ENCODE measurements at regions not wholly inside any gene's neighbourhood (a gene's known extent, or its start where the extent isn't known, plus 50 kb on each side); places are given as distances from the start of the nearest gene placed in this dataset.
"Not testable (repeated sequence)": the region's sequence is repeated elsewhere in the genome, so short reads cannot be mapped to it uniquely, and the experiment has no call there.

DNA sequence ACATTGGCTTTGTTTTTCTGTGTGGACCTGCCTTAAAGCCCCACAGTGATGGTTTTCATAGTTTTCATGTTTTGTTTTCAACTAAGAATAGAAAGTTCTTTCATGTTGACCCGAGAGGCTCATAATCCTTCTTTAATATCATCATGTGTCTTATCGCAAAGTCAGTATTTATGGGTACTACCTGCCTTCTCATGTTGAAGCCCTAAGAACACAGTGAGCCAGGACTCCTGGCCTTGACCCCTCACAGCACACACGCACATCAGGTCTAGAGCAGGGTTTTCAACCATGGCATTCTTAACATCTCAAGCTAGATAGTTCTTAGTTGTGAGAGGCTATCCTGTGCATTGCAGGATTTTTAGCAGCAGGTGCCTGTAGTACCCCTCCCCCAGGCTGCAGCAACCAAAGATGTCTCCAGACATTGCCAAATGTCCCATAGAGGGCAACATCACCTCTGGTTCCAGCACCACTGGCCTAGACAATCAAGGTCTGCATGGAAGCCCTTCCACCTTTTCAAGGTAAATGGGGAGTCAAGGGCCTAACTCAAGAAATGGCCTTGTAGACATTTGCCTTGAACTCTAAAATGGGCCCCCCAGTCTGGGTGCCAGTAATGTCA is 118.3 kb downstream of the MTHFS start:
- no peak for DNase-seq
- CTCF ChIA-PET = interaction anchor here (1.0 to 2.0 kb wide), 3 partner anchors 9 to 11 kb away, joined by 3 to 6 read pairs (median 4); no protein-coding TSS in a partner anchor
- Histone ChIP-seq H3K79me2 (ENCODE audit: insufficient read depth) (no peaks in the 10 kb centered on the region), H4K20me1 (ENCODE audit: insufficient read depth) (no peaks in the 10 kb centered on the region), H3K9me2 (no peaks in the 10 kb centered on the region), H3K27me3 (ENCODE audit: insufficient read depth) (no peaks in the 10 kb centered on the region), H2AFZ (ENCODE audit: low read depth) (no peak overlapping the region), H3K9me3 (peaks cover 4% of the 10 kb centered on the region; the same call in 1 of the 2 replicates), H3K36me3 (replicated peaks in 1 of 2; ENCODE audit: control insufficient read depth in 1 of 2, insufficient read depth in 2 of 2, low read length in 1 of 2) (no peaks in the 10 kb centered on the region), H3K4me3 (ENCODE audit: low read depth in 2 of 2, low read length in 1 of 2) (no peak overlapping the region), H3F3A (replicated peaks; ENCODE audit: insufficient read depth) (no peaks in the 10 kb centered on the region), H3K9ac (no peak overlapping the region), H3K4me1 (ENCODE audit: control insufficient read depth in 1 of 2, insufficient read depth in 2 of 2, low read depth in 1 of 2, low read length in 1 of 2) (peaks cover 0 to 2% of the 10 kb centered on the region in 2 experiments; a peak in 1 of 4 replicates), H3K27ac (ENCODE audit: low read depth in 2 of 2, low read length in 1 of 2) (no peak overlapping the region), H3K4me2 (no peak overlapping the region)
- POLR2A ChIA-PET = no interaction called here
- TF ChIP-seq MEF2A (IDR thresholded peaks at IDR 0.05; ENCODE audit: borderline replicate concordance, low read depth) = no peak
- TF ChIP-seq, protein P1, sequence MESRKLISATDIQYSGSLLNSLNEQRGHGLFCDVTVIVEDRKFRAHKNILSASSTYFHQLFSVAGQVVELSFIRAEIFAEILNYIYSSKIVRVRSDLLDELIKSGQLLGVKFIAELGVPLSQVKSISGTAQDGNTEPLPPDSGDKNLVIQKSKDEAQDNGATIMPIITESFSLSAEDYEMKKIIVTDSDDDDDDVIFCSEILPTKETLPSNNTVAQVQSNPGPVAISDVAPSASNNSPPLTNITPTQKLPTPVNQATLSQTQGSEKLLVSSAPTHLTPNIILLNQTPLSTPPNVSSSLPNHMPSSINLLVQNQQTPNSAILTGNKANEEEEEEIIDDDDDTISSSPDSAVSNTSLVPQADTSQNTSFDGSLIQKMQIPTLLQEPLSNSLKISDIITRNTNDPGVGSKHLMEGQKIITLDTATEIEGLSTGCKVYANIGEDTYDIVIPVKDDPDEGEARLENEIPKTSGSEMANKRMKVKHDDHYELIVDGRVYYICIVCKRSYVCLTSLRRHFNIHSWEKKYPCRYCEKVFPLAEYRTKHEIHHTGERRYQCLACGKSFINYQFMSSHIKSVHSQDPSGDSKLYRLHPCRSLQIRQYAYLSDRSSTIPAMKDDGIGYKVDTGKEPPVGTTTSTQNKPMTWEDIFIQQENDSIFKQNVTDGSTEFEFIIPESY (IDR thresholded peaks at IDR 0.05; ENCODE audit: borderline replicate concordance, low read depth) = no peak
- TF ChIP-seq, protein P2, sequence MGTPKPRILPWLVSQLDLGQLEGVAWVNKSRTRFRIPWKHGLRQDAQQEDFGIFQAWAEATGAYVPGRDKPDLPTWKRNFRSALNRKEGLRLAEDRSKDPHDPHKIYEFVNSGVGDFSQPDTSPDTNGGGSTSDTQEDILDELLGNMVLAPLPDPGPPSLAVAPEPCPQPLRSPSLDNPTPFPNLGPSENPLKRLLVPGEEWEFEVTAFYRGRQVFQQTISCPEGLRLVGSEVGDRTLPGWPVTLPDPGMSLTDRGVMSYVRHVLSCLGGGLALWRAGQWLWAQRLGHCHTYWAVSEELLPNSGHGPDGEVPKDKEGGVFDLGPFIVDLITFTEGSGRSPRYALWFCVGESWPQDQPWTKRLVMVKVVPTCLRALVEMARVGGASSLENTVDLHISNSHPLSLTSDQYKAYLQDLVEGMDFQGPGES (IDR thresholded peaks at IDR 0.05; ENCODE audit: low read depth, low read length) = no peak
- 41% methylated on average over 3 of the region's 3 CpGs for WGBS (ENCODE audit: low lambda C conversion rate)

DNA sequence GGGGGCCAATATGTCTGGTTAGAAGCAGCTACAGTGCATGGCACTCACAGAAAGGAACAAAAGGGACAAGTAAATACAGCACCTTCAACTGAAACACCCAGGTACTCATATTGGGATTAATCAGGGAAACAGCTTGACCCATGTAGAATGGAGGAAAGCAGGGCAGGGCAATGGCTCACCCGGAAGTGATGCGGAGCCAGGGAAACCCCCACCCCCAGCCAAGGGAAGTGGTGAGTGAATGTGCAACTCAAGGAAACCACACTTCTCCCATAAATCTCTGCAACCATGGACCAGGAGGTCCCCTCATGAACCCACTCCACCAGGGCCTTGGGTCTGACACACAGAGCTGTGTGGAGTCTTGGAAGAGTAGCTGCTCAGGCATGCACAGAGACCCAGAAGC is 117.1 kb downstream of the MTHFS start:
- 93% methylated on average over 2 of the region's 2 CpGs for WGBS (ENCODE audit: low lambda C conversion rate)
- ChIA-PET CTCF (interaction anchor here (1.1 to 2.0 kb wide), 3 partner anchors 10 to 19 kb away, joined by 3 to 6 read pairs (median 4); no protein-coding TSS in a partner anchor), POLR2A (no interaction called here)
- Histone ChIP-seq H3K9me3 (peaks cover 4% of the 10 kb centered on the region; the same call in 1 of the 2 replicates), H3F3A (replicated peaks; ENCODE audit: insufficient read depth) (no peaks in the 10 kb centered on the region), H3K4me3 (ENCODE audit: low read depth in 2 of 2, low read length in 1 of 2) (no peak overlapping the region), H3K4me1 (ENCODE audit: control insufficient read depth in 1 of 2, insufficient read depth in 2 of 2, low read depth in 1 of 2, low read length in 1 of 2) (peaks cover 0 to 2% of the 10 kb centered on the region in 2 experiments; a peak in 1 of 4 replicates), H3K79me2 (ENCODE audit: insufficient read depth) (no peaks in the 10 kb centered on the region), H3K4me2 (no peak overlapping the region), H3K9ac (no peak overlapping the region), H3K9me2 (no peaks in the 10 kb centered on the region), H3K36me3 (replicated peaks in 1 of 2; ENCODE audit: control insufficient read depth in 1 of 2, insufficient read depth in 2 of 2, low read length in 1 of 2) (no peaks in the 10 kb centered on the region), H4K20me1 (ENCODE audit: insufficient read depth) (no peaks in the 10 kb centered on the region), H3K27me3 (ENCODE audit: insufficient read depth) (no peaks in the 10 kb centered on the region), H2AFZ (ENCODE audit: low read depth) (no peak overlapping the region), H3K27ac (ENCODE audit: low read depth in 2 of 2, low read length in 1 of 2) (no peak overlapping the region)
- no peak for DNase-seq
- no peak for TF ChIP-seq GABPA (IDR thresholded peaks at IDR 0.05; ENCODE audit: low read depth)
- no peak for TF ChIP-seq JUND (IDR thresholded peaks at IDR 0.05)
- TF ChIP-seq, protein P3, sequence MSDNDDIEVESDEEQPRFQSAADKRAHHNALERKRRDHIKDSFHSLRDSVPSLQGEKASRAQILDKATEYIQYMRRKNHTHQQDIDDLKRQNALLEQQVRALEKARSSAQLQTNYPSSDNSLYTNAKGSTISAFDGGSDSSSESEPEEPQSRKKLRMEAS (IDR thresholded peaks at IDR 0.05; ENCODE audit: low read depth) = no peak

DNA sequence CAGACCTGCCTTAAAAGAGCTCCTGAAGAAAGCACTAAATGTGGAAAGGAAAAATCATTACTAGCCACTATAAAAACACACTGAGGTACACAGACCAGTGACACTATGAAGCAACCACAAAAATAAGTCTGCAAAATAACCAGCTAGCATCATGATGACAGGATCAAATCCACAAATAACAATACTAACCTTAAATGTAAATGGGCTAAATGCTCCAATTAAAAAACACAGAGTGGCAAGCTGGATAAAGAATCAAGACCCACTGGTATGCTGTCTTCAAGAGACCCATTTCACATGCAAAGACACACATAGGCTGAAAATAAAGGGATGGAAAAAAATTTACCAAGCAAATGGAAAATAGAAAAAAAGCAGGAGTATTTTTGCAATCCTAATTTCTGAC is 114.5 kb downstream of the MTHFS start:
- H3K4me3 ChIP-seq (ENCODE audit: low read depth in 2 of 2, low read length in 1 of 2); H2AFZ ChIP-seq (ENCODE audit: low read depth); H3K36me3 ChIP-seq (replicated peaks in 1 of 2; ENCODE audit: control insufficient read depth in 1 of 2, insufficient read depth in 2 of 2, low read length in 1 of 2); H3K9me2 ChIP-seq; H3K4me2 ChIP-seq; DNase-seq; H3K27me3 ChIP-seq (ENCODE audit: insufficient read depth); H4K20me1 ChIP-seq (ENCODE audit: insufficient read depth); H3K79me2 ChIP-seq (ENCODE audit: insufficient read depth); H3K27ac ChIP-seq (ENCODE audit: low read depth in 2 of 2, low read length in 1 of 2); POLR2A ChIA-PET; H3K9me3 ChIP-seq; H3K4me1 ChIP-seq (ENCODE audit: control insufficient read depth in 1 of 2, insufficient read depth in 2 of 2, low read depth in 1 of 2, low read length in 1 of 2); H3K9ac ChIP-seq; H3F3A ChIP-seq (replicated peaks; ENCODE audit: insufficient read depth): not testable (repeated sequence)
- CTCF ChIA-PET = interaction anchor here (1.2 kb wide), 1 partner anchor 442 kb away, joined by 3 read pairs; no protein-coding TSS in a partner anchor

Small RNAs in the stretch of these regions (small RNA-seq; reads per million reads assigned to genes)
- 0 to 1.1 (median 0) reads per million in 7 experiments for gene AC026826.2
- 0 reads per million in 7 experiments for gene AC026826.3
